ENCODE measurements at regions not wholly inside any gene's neighbourhood (a gene's known extent, or its start where the extent isn't known, plus 50 kb on each side); places are given as distances from the start of the nearest gene placed in this dataset.
"Not testable (repeated sequence)": the region's sequence is repeated elsewhere in the genome, so short reads cannot be mapped to it uniquely, and the experiment has no call there.

- not testable (repeated sequence) for ATAC-seq
Observed at GRCh38 chr7:76760546-76761220, 133.6 kb upstream of the POMZP3 start.

DNA sequence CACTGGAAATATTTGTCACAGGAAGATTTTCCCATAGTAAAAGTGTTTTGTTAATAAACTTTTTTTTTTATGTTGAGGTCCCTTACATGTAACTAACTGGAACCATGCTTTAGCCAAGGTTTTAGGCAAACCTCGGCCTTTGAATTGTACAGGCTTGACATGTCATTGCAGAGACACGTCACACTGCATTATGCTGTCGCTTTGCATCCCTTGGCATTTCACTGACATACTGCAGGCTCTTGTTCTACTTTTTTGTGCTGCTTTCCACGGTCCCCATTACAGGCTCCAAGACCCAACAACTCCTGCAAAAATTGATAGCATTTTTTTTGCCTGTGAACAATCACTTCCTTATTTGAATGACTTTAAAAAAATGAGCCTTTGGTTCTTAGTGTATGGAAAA is 112.5 kb upstream of the POMZP3 start:
- CTCF ChIA-PET; BruUV-seq (replicated peaks); H3K36me3 ChIP-seq (ENCODE audit: control insufficient read depth, insufficient read depth, low read length); ATAC-seq; DNase-seq (ENCODE audit: low read depth, low spot score); H3K9me3 ChIP-seq (ENCODE audit: control insufficient read depth, insufficient read depth, low read depth, low read length); H3K27ac ChIP-seq (ENCODE audit: low read length); H3K4me3 ChIP-seq (ENCODE audit: low read depth in 2 of 2, low read length in 2 of 2); intact Hi-C loops (cut with micrococcal nuclease; ENCODE audit: unreplicated experiment); H3K4me1 ChIP-seq (ENCODE audit: control insufficient read depth, insufficient read depth, low read length); in situ Hi-C loops (cut with HindIII; ENCODE audit: low pct_unique_long_range_greater_than_20kb, low sequenced_read_pairs); H3K27me3 ChIP-seq (ENCODE audit: control insufficient read depth, insufficient read depth, low read length); POLR2A ChIA-PET: not testable (repeated sequence)

More at GRCh38 chr7:76760546-76761220, 133.6 kb upstream of the POMZP3 start:
- BruUV-seq (replicated peaks); H3K27ac ChIP-seq (ENCODE audit: low read length); H3K4me3 ChIP-seq (ENCODE audit: low read depth in 2 of 2, low read length in 2 of 2); H3K36me3 ChIP-seq (ENCODE audit: control insufficient read depth, insufficient read depth, low read length); H3K4me1 ChIP-seq (ENCODE audit: control insufficient read depth, insufficient read depth, low read length); POLR2A ChIA-PET; in situ Hi-C loops (cut with HindIII; ENCODE audit: low pct_unique_long_range_greater_than_20kb, low sequenced_read_pairs); DNase-seq (ENCODE audit: low read depth, low spot score); CTCF ChIA-PET; intact Hi-C loops (cut with micrococcal nuclease; ENCODE audit: unreplicated experiment); H3K9me3 ChIP-seq (ENCODE audit: control insufficient read depth, insufficient read depth, low read depth, low read length); H3K27me3 ChIP-seq (ENCODE audit: control insufficient read depth, insufficient read depth, low read length): not testable (repeated sequence)

DNA sequence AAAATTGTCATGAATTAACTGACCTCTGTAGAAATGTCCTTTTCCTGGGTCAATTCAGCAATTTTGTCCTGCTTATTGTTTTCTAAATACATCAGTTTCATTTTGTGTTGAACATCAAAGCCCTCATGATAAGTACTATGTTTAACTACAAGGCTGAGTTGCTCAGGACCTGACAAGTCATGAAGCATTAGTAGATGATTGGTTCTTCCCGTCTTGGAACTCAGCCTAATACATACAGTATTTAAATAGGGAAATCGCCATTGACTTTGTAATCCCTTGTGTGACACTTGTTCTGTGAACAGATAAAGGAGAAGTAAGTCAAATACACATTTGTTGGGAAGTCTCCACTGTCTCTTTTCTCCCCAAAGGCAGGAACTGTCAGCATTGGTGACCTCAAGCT is 109.6 kb upstream of the POMZP3 start:
- H3K27me3 ChIP-seq (ENCODE audit: control insufficient read depth, insufficient read depth, low read length); DNase-seq (ENCODE audit: low read depth, low spot score); H3K36me3 ChIP-seq (ENCODE audit: control insufficient read depth, insufficient read depth, low read length); H3K4me1 ChIP-seq (ENCODE audit: control insufficient read depth, insufficient read depth, low read length); in situ Hi-C loops (cut with HindIII; ENCODE audit: low pct_unique_long_range_greater_than_20kb, low sequenced_read_pairs); ATAC-seq; H3K27ac ChIP-seq (ENCODE audit: low read length); H3K9me3 ChIP-seq (ENCODE audit: control insufficient read depth, insufficient read depth, low read depth, low read length); intact Hi-C loops (cut with micrococcal nuclease; ENCODE audit: unreplicated experiment); POLR2A ChIA-PET; BruUV-seq (replicated peaks); CTCF ChIA-PET; H3K4me3 ChIP-seq (ENCODE audit: low read depth in 2 of 2, low read length in 2 of 2): not testable (repeated sequence)

DNA sequence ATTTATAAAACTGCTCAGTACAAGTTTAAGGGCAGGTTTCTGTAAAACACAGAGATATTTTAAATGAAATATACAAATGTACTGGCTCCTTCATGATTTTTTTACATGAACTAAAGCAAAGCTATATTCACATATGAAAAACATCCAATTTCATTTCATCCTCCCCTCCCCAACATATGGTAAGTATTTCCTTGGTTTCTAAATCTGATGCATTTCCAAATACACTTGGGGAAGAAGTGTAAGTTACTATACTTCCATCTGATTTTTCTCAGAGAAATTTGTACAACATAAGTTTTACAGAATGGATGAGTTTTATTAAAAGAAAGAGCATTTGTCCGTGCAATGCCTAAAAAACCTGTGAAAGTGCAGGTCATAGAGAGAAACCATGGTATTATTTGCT is 109.0 kb upstream of the POMZP3 start:
- H3K27me3 ChIP-seq (ENCODE audit: control insufficient read depth, insufficient read depth, low read length); H3K36me3 ChIP-seq (ENCODE audit: control insufficient read depth, insufficient read depth, low read length); CTCF ChIA-PET; intact Hi-C loops (cut with micrococcal nuclease; ENCODE audit: unreplicated experiment); H3K4me3 ChIP-seq (ENCODE audit: low read depth in 2 of 2, low read length in 2 of 2); H3K27ac ChIP-seq (ENCODE audit: low read length); H3K4me1 ChIP-seq (ENCODE audit: control insufficient read depth, insufficient read depth, low read length); ATAC-seq; in situ Hi-C loops (cut with HindIII; ENCODE audit: low pct_unique_long_range_greater_than_20kb, low sequenced_read_pairs); BruUV-seq (replicated peaks); H3K9me3 ChIP-seq (ENCODE audit: control insufficient read depth, insufficient read depth, low read depth, low read length); POLR2A ChIA-PET; DNase-seq (ENCODE audit: low read depth, low spot score): not testable (repeated sequence)

DNA sequence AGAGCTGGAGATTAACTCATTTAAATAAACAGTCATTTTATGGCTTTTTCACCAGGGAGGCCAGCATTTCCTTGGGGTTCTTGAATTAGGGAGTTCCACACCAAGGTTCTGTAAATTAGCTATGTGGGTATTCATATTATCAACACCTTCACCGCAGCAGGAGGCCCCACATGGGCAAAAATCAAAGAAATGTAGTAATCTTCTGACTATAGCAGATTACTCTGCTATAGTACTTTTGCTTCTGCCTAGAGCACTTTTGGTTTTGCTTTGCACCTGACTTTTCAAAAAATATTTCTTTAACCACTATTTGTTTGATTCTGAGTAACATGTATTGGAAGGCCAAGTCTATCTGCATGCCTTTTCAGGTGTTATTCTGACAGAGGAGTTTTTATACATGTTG is 108.6 kb upstream of the POMZP3 start:
- H3K9me3 ChIP-seq (ENCODE audit: control insufficient read depth, insufficient read depth, low read depth, low read length); CTCF ChIA-PET; in situ Hi-C loops (cut with HindIII; ENCODE audit: low pct_unique_long_range_greater_than_20kb, low sequenced_read_pairs); POLR2A ChIA-PET; H3K27me3 ChIP-seq (ENCODE audit: control insufficient read depth, insufficient read depth, low read length); intact Hi-C loops (cut with micrococcal nuclease; ENCODE audit: unreplicated experiment); ATAC-seq; H3K4me3 ChIP-seq (ENCODE audit: low read depth in 2 of 2, low read length in 2 of 2); H3K4me1 ChIP-seq (ENCODE audit: control insufficient read depth, insufficient read depth, low read length); DNase-seq (ENCODE audit: low read depth, low spot score); H3K36me3 ChIP-seq (ENCODE audit: control insufficient read depth, insufficient read depth, low read length); BruUV-seq (replicated peaks); H3K27ac ChIP-seq (ENCODE audit: low read length): not testable (repeated sequence)

GRCh38 chr7:76728571-76728974 is 101.5 kb upstream of the POMZP3 start:
- H3K4me1 ChIP-seq (ENCODE audit: control insufficient read depth, insufficient read depth, low read length); intact Hi-C loops (cut with micrococcal nuclease; ENCODE audit: unreplicated experiment); H3K27me3 ChIP-seq (ENCODE audit: control insufficient read depth, insufficient read depth, low read length); H3K36me3 ChIP-seq (ENCODE audit: control insufficient read depth, insufficient read depth, low read length); in situ Hi-C loops (cut with HindIII; ENCODE audit: low pct_unique_long_range_greater_than_20kb, low sequenced_read_pairs); BruUV-seq (replicated peaks); H3K4me3 ChIP-seq (ENCODE audit: low read depth in 2 of 2, low read length in 2 of 2); DNase-seq (ENCODE audit: low read depth, low spot score); H3K27ac ChIP-seq (ENCODE audit: low read length); H3K9me3 ChIP-seq (ENCODE audit: control insufficient read depth, insufficient read depth, low read depth, low read length); POLR2A ChIA-PET; CTCF ChIA-PET; ATAC-seq: not testable (repeated sequence)

- POLR2A ChIA-PET; H3K9me3 ChIP-seq (ENCODE audit: control insufficient read depth, insufficient read depth, low read depth, low read length); H3K4me1 ChIP-seq (ENCODE audit: control insufficient read depth, insufficient read depth, low read length); intact Hi-C loops (cut with micrococcal nuclease; ENCODE audit: unreplicated experiment); H3K27me3 ChIP-seq (ENCODE audit: control insufficient read depth, insufficient read depth, low read length); H3K4me3 ChIP-seq (ENCODE audit: low read depth in 2 of 2, low read length in 2 of 2); DNase-seq (ENCODE audit: low read depth, low spot score); CTCF ChIA-PET; BruUV-seq (replicated peaks); H3K36me3 ChIP-seq (ENCODE audit: control insufficient read depth, insufficient read depth, low read length); ATAC-seq; H3K27ac ChIP-seq (ENCODE audit: low read length); in situ Hi-C loops (cut with HindIII; ENCODE audit: low pct_unique_long_range_greater_than_20kb, low sequenced_read_pairs): not testable (repeated sequence)
Observed at GRCh38 chr7:76723928-76724327, 96.8 kb upstream of the POMZP3 start.

- DNase-seq (ENCODE audit: low read depth, low spot score); H3K4me3 ChIP-seq (ENCODE audit: low read depth in 2 of 2, low read length in 2 of 2); ATAC-seq; H3K4me1 ChIP-seq (ENCODE audit: control insufficient read depth, insufficient read depth, low read length); H3K36me3 ChIP-seq (ENCODE audit: control insufficient read depth, insufficient read depth, low read length); BruUV-seq (replicated peaks); in situ Hi-C loops (cut with HindIII; ENCODE audit: low pct_unique_long_range_greater_than_20kb, low sequenced_read_pairs); H3K27ac ChIP-seq (ENCODE audit: low read length); CTCF ChIA-PET; intact Hi-C loops (cut with micrococcal nuclease; ENCODE audit: unreplicated experiment); H3K9me3 ChIP-seq (ENCODE audit: control insufficient read depth, insufficient read depth, low read depth, low read length); H3K27me3 ChIP-seq (ENCODE audit: control insufficient read depth, insufficient read depth, low read length); POLR2A ChIA-PET: not testable (repeated sequence)
Observed at GRCh38 chr7:76716551-76716950, 89.5 kb upstream of the POMZP3 start.
